ENCODE measurements at regions not wholly inside any gene's neighbourhood (a gene's known extent, or its start where the extent isn't known, plus 50 kb on each side); places are given as distances from the start of the nearest gene placed in this dataset.

- H3K27me3 ChIP-seq, result no peaks in the 10 kb centered on the region
- intact Hi-C loops (cut with DNase I), result no loop called here
- TF ChIP-seq POLR2A (IDR thresholded peaks at IDR 0.05) (no peak), POLR2AphosphoS5 (IDR thresholded peaks at IDR 0.05; ENCODE audit: insufficient read depth in 1 of 2, low read depth in 1 of 2) (no peak), CTCF (IDR thresholded peaks at IDR 0.05) (no peak)
- H3K4me3 ChIP-seq, result no peak overlapping the region
- no peak for DNase-seq (ENCODE audit: extremely low spot score in 2 of 2)
- H3K36me3 ChIP-seq, result no peaks in the 10 kb centered on the region
- H3K27ac ChIP-seq, result no peak overlapping the region
- H3K4me1 ChIP-seq, result no peaks in the 10 kb centered on the region
- no peaks in the 10 kb centered on the region for H3K9me3 ChIP-seq
These were observed 282.8 kb upstream of the PKN2 start for GRCh38 chr1:88401313-88401712.

GRCh38 chr1:88404582-88404981, 279.5 kb upstream of the PKN2 start:
- Histone ChIP-seq H3K4me1 (no peaks in the 10 kb centered on the region), H3K27ac (no peak overlapping the region), H3K27me3 (no peaks in the 10 kb centered on the region), H3K9me3 (no peaks in the 10 kb centered on the region), H3K36me3 (no peaks in the 10 kb centered on the region), H3K4me3 (no peak overlapping the region)
- no peak for DNase-seq (ENCODE audit: extremely low spot score in 2 of 2)
- TF ChIP-seq POLR2AphosphoS5 (IDR thresholded peaks at IDR 0.05; ENCODE audit: insufficient read depth in 1 of 2, low read depth in 1 of 2), result no peak
- no peak for TF ChIP-seq POLR2A (IDR thresholded peaks at IDR 0.05)
- no peak for TF ChIP-seq CTCF (IDR thresholded peaks at IDR 0.05)
- intact Hi-C loops (cut with DNase I), result no loop called here

GRCh38 chr1:88407248-88407647, 276.8 kb upstream of the PKN2 start:
- H3K9me3 ChIP-seq, result no peaks in the 10 kb centered on the region
- intact Hi-C loops (cut with DNase I), result no loop called here
- TF ChIP-seq POLR2AphosphoS5 (IDR thresholded peaks at IDR 0.05; ENCODE audit: insufficient read depth in 1 of 2, low read depth in 1 of 2) (no peak), CTCF (IDR thresholded peaks at IDR 0.05) (no peak), POLR2A (IDR thresholded peaks at IDR 0.05) (no peak)

GRCh38 chr1:88421997-88422396, 262.1 kb upstream of the PKN2 start:
- Histone ChIP-seq H3K9me3 (no peaks in the 10 kb centered on the region), H3K36me3 (no peaks in the 10 kb centered on the region), H3K4me3 (no peak overlapping the region), H3K27ac (no peak overlapping the region), H3K4me1 (no peaks in the 10 kb centered on the region), H3K27me3 (no peaks in the 10 kb centered on the region)
- intact Hi-C loops (cut with DNase I), result no loop called here
- no peak for DNase-seq (ENCODE audit: extremely low spot score in 2 of 2)
- TF ChIP-seq POLR2AphosphoS5 (IDR thresholded peaks at IDR 0.05; ENCODE audit: insufficient read depth in 1 of 2, low read depth in 1 of 2) (no peak), POLR2A (IDR thresholded peaks at IDR 0.05) (no peak), CTCF (IDR thresholded peaks at IDR 0.05) (no peak)

More at GRCh38 chr1:88407248-88407647, 276.8 kb upstream of the PKN2 start:
- Histone ChIP-seq H3K4me1 (no peaks in the 10 kb centered on the region), H3K36me3 (no peaks in the 10 kb centered on the region), H3K4me3 (no peak overlapping the region), H3K27ac (no peak overlapping the region), H3K27me3 (no peaks in the 10 kb centered on the region)
- no peak for DNase-seq (ENCODE audit: extremely low spot score in 2 of 2)

GRCh38 chr1:88433556-88433955, 250.5 kb upstream of the PKN2 start:
- TF ChIP-seq POLR2AphosphoS5 (IDR thresholded peaks at IDR 0.05; ENCODE audit: insufficient read depth in 1 of 2, low read depth in 1 of 2) (no peak), CTCF (IDR thresholded peaks at IDR 0.05) (no peak), POLR2A (IDR thresholded peaks at IDR 0.05) (no peak)
- no peak overlapping the region for H3K27ac ChIP-seq

More at GRCh38 chr1:88433556-88433955, 250.5 kb upstream of the PKN2 start:
- intact Hi-C loops (cut with DNase I), result no loop called here
- Histone ChIP-seq H3K27me3 (no peaks in the 10 kb centered on the region), H3K9me3 (no peaks in the 10 kb centered on the region), H3K4me1 (no peaks in the 10 kb centered on the region), H3K4me3 (no peak overlapping the region), H3K36me3 (no peaks in the 10 kb centered on the region)
- DNase-seq (ENCODE audit: extremely low spot score in 2 of 2), result no peak
